SK-N-SH (cell line): ENCODE measurements at regions not wholly inside any gene's neighbourhood (a gene's known extent, or its start where the extent isn't known, plus 50 kb on each side); places are given as distances from the start of the nearest gene placed in this dataset.

Experiments
- CTCF ChIA-PET: fragments of 300-600, 350-600 bp; formaldehyde crosslinking; extraction: SDS; loops from one replicate; lab custom pipeline; 2021; lab: Yijun Ruan, JAX
- POLR2A ChIA-PET: fragments of 350-600 bp; sonication (Branson Sonifier 250); formaldehyde crosslinking; extraction: SDS; loops from one replicate; lab custom pipeline; 2020; ENCODE audit warnings: antibody characterized with exemption, inconsistent platforms; lab: Yijun Ruan, JAX
- DNase-seq: peaks from one replicate; pipeline ENCODE4 v3.0.0; 2012
- H2AFZ ChIP-seq: fragments of 200-600 bp; sonication (generic); 2 replicates; pipeline ENCODE4 v1.8.1; 2016; ENCODE audit warnings: antibody characterized with exemption, mild to moderate bottlenecking, low read depth
- H3F3A ChIP-seq: fragments of 200-600 bp; sonication (generic); replicated peaks from 2 replicates; pipeline ENCODE3; 2016; ENCODE audit warnings: antibody characterized with exemption, mild to moderate bottlenecking; ENCODE audit not compliant: insufficient read depth
- H3K27ac ChIP-seq, 2 experiments: fragments of 200-500 bp in 1 of 2; fragments of 200-600 bp in 1 of 2; sonication (Bioruptor generic) in 1 of 2; sonication (generic), shearing (Covaris generic) in 1 of 2; 2 replicates each; pipeline versions ENCODE4 v1.5.1 to v1.6.1; 2014 to 2016; ENCODE audit warnings: low read depth in 2 of 2, inconsistent platforms in 1 of 2, low read length in 1 of 2, mild to moderate bottlenecking in 1 of 2, mixed read lengths in 1 of 2
- H3K27me3 ChIP-seq: fragments of 200-600 bp; sonication (generic), shearing (Covaris generic); 2 replicates; pipeline ENCODE4 v1.6.1; 2016; ENCODE audit warnings: mixed run types; ENCODE audit not compliant: insufficient read depth
- H3K36me3 ChIP-seq, 2 experiments: fragments of 200-500 bp in 1 of 2; fragments of 200-600 bp in 1 of 2; sonication (Bioruptor generic) in 1 of 2; sonication (generic) in 1 of 2; replicated peaks in 1 of 2; 2 replicates each; pipeline versions ENCODE3 to v1.5.1; 2014 to 2016; ENCODE audit warnings: low read length in 1 of 2, mild to moderate bottlenecking in 1 of 2; ENCODE audit not compliant: insufficient read depth in 2 of 2, control insufficient read depth in 1 of 2
- H3K4me1 ChIP-seq, 2 experiments: fragments of 200-500 bp in 1 of 2; fragments of 200-600 bp in 1 of 2; sonication (Bioruptor generic) in 1 of 2; sonication (generic), shearing (Covaris generic) in 1 of 2; 2 replicates each; pipeline versions ENCODE4 v1.5.1 to v1.6.1; 2014 to 2016; ENCODE audit warnings: low read depth in 1 of 2, low read length in 1 of 2, mixed run types in 1 of 2; ENCODE audit not compliant: insufficient read depth in 2 of 2, control insufficient read depth in 1 of 2
- H3K4me2 ChIP-seq: fragments of 200-600 bp; sonication (generic), shearing (Covaris generic); 2 replicates; pipeline ENCODE4 v1.6.1; 2017; ENCODE audit warnings: mixed run types
- H3K4me3 ChIP-seq, 2 experiments: fragments of 200-500 bp in 1 of 2; fragments of 200-600 bp in 1 of 2; sonication (Bioruptor generic) in 1 of 2; sonication (generic), shearing (Covaris generic) in 1 of 2; 2 replicates each; pipeline versions ENCODE4 v1.5.1 to v1.8.1; 2014 to 2016; ENCODE audit warnings: low read depth in 2 of 2, inconsistent platforms in 1 of 2, low read length in 1 of 2, mild to moderate bottlenecking in 1 of 2, mixed read lengths in 1 of 2, moderate library complexity in 1 of 2
- H3K79me2 ChIP-seq: fragments of 200-600 bp; sonication (generic); 2 replicates; pipeline ENCODE4 v1.8.1; 2017; ENCODE audit warnings: mild to moderate bottlenecking; ENCODE audit not compliant: insufficient read depth
- H3K9ac ChIP-seq: fragments of 200-600 bp; sonication (generic); 2 replicates; pipeline ENCODE4 v1.6.1; 2017; ENCODE audit warnings: mixed run types
- H3K9me2 ChIP-seq: fragments of 200-600 bp; sonication (generic); 2 replicates; pipeline ENCODE4 v1.6.1; 2017; ENCODE audit warnings: mixed run types
- H3K9me3 ChIP-seq: fragments of 200-600 bp; sonication (generic); 2 replicates; pipeline ENCODE4 v1.6.1; 2017; ENCODE audit warnings: mixed run types, mild to moderate bottlenecking, moderate library complexity
- H4K20me1 ChIP-seq: fragments of 200-600 bp; sonication (generic); 2 replicates; pipeline ENCODE4 v1.6.1; 2017; ENCODE audit warnings: mild to moderate bottlenecking, mixed run types; ENCODE audit not compliant: insufficient read depth
- CHD2 ChIP-seq: fragments of 150-350 bp; IDR thresholded peaks from 2 replicates; pipeline ENCODE4 v1.6.1; 2018; ENCODE audit warnings: low read length; ENCODE audit not compliant: partially characterized antibody
- ELF1 ChIP-seq: IDR thresholded peaks from 2 replicates; pipeline ENCODE4 v1.4.0; 2012
- EZH2phosphoT487 ChIP-seq: fragments of 200-600 bp; sonication (generic); IDR thresholded peaks from 2 replicates; pipeline ENCODE4 v1.6.1; 2017; ENCODE audit warnings: low read depth, mixed run types, mild to moderate bottlenecking, antibody characterized with exemption, moderate library complexity, borderline replicate concordance
- FOXM1 ChIP-seq: IDR thresholded peaks from 2 replicates; pipeline ENCODE4 v1.4.0; 2012; ENCODE audit warnings: low read depth, mild to moderate bottlenecking
- GABPA ChIP-seq: IDR thresholded peaks from 2 replicates; pipeline ENCODE4 v1.4.0; 2012; ENCODE audit warnings: low read depth, mild to moderate bottlenecking
- GATA2 ChIP-seq: sonication (generic); formaldehyde crosslinking; IDR thresholded peaks from 2 replicates; pipeline ENCODE4 v1.5.0; 2020; ENCODE audit warnings: mild to moderate bottlenecking, missing genetic modification reagents
- MXI1 ChIP-seq: IDR thresholded peaks from 2 replicates; pipeline ENCODE4 v1.6.1; 2012; ENCODE audit warnings: mild to moderate bottlenecking, low read depth, low read length, improper control_type of control experiment
- NFIC ChIP-seq: IDR thresholded peaks from 2 replicates; pipeline ENCODE4 v1.4.0; 2012; ENCODE audit warnings: borderline replicate concordance
- RAD21 ChIP-seq: IDR thresholded peaks from 2 replicates; pipeline ENCODE4 v1.6.1; 2012; ENCODE audit warnings: mild to moderate bottlenecking, low read length
- RFX5 ChIP-seq: IDR thresholded peaks from 2 replicates; pipeline ENCODE4 v1.6.1; 2012; ENCODE audit warnings: mild to moderate bottlenecking, improper control_type of control experiment, low read length
- SIN3A ChIP-seq: IDR thresholded peaks from 2 replicates; pipeline ENCODE4 v1.6.1; 2012; ENCODE audit warnings: low read depth, mild to moderate bottlenecking, low read length, moderate library complexity, borderline replicate concordance
- SMC3 ChIP-seq: IDR thresholded peaks from 2 replicates; pipeline ENCODE4 v1.6.1; 2012; ENCODE audit warnings: low read depth, low read length, improper control_type of control experiment
- TEAD4 ChIP-seq: IDR thresholded peaks from 2 replicates; pipeline ENCODE4 v1.4.0; 2012; ENCODE audit warnings: mild to moderate bottlenecking, borderline replicate concordance; ENCODE audit not compliant: insufficient read depth
- WGBS: methylation state at CpG from one replicate; pipeline ENCODE4 v1.1.6; 2017; ENCODE audit warnings: low lambda C conversion rate; 5-methylcytosine and 5-hydroxymethylcytosine counted together
- TF ChIP-seq, protein P1 (sequence below): IDR thresholded peaks from 2 replicates; pipeline ENCODE4 v1.4.0; 2012; ENCODE audit warnings: low read depth, borderline replicate concordance
- TF ChIP-seq, protein P2 (sequence below): fragments of 200-600 bp; sonication (generic); IDR thresholded peaks from 2 replicates; pipeline ENCODE4 v1.6.1; 2017; ENCODE audit warnings: antibody characterized with exemption, mild to moderate bottlenecking, moderate library complexity

DNA sequence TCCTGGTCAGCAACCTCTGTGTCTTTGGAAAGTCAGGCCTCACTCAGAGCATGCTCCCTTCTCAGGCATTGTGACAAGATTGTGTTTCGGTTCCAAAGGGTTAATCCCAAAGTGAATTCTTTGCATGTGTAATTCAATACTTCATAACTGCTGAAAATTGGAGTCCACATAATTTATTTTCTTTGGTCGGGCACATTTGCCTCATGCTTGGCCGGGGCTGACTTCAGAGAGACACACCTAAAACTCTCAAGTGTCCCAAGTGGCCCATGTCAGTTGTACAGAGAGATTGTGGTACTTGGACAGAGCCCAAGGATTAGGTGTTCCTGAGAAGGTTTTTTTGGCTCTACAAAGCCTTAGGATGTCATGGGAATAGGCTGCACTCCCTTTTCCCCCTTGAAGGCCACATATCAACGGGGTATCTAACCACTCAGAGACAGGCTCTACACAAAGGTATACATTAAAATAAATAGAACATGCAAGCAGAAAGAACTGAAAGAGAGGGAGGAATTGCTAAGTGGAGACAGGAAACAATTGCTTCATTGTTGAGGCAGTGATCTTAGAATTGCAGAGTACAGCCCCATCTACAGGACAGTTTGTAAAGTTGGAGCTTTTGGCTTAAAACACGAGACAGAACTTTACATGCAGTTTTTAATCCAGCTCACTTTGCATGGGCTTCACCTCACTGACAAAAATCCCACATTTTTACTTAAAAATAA lies 1232.3 kb upstream of the ZEB2 start:
- H3K36me3 ChIP-seq: no peaks in the 10 kb centered on the region
- no peak overlapping the region; a peak in 1 of 4 replicates for H3K4me3 ChIP-seq

DNA sequence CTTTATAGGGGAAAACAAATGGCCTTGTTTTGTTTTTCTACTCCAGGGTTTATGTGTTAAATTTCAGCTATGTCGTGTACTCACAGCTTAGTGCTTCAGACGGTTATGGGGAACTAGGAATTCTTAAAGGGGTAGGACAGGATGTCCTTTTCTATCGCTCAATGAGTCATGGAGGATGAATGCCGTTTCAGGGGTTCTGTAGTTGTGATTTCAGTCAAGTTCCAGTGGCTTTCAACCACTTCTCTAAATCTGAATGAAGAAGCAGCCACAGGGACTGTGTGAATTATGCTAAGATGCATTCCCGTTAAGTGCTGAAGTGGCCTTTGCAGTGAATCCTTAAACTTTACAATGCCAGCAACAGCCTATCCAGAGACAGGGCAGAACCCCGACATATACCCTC lies 1231.7 kb upstream of the ZEB2 start:
- Histone ChIP-seq H4K20me1 (no peaks in the 10 kb centered on the region), H3K27me3 (no peaks in the 10 kb centered on the region), H3K4me2 (no peak overlapping the region), H3F3A (peaks cover 4% of the 10 kb centered on the region), H3K79me2 (no peaks in the 10 kb centered on the region), H3K27ac (peak overlapping the region in 1 of 2 experiments; percentile 64; a peak in 1 of 4 replicates), H3K9me3 (no peaks in the 10 kb centered on the region), H3K4me3 (no peak overlapping the region), H3K9ac (no peak overlapping the region), H3K9me2 (no peaks in the 10 kb centered on the region), H3K36me3 (no peaks in the 10 kb centered on the region), H3K4me1 (peaks cover 4 to 13% of the 10 kb centered on the region in 2 experiments; a peak in 3 of 4 replicates), H2AFZ (no peak overlapping the region)
- DNase-seq: no peak
- TF ChIP-seq ELF1 (no peak), NFIC (no peak), CHD2 (no peak), SIN3A (no peak), EZH2phosphoT487 (no peak), TEAD4 (no peak), FOXM1 (no peak), GATA2 (CRISPR knock-in tag) (no peak), GABPA (no peak), RFX5 (no peak), MXI1 (no peak)
- TF ChIP-seq, protein P1, sequence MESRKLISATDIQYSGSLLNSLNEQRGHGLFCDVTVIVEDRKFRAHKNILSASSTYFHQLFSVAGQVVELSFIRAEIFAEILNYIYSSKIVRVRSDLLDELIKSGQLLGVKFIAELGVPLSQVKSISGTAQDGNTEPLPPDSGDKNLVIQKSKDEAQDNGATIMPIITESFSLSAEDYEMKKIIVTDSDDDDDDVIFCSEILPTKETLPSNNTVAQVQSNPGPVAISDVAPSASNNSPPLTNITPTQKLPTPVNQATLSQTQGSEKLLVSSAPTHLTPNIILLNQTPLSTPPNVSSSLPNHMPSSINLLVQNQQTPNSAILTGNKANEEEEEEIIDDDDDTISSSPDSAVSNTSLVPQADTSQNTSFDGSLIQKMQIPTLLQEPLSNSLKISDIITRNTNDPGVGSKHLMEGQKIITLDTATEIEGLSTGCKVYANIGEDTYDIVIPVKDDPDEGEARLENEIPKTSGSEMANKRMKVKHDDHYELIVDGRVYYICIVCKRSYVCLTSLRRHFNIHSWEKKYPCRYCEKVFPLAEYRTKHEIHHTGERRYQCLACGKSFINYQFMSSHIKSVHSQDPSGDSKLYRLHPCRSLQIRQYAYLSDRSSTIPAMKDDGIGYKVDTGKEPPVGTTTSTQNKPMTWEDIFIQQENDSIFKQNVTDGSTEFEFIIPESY: no peak
- TF ChIP-seq, protein P2, sequence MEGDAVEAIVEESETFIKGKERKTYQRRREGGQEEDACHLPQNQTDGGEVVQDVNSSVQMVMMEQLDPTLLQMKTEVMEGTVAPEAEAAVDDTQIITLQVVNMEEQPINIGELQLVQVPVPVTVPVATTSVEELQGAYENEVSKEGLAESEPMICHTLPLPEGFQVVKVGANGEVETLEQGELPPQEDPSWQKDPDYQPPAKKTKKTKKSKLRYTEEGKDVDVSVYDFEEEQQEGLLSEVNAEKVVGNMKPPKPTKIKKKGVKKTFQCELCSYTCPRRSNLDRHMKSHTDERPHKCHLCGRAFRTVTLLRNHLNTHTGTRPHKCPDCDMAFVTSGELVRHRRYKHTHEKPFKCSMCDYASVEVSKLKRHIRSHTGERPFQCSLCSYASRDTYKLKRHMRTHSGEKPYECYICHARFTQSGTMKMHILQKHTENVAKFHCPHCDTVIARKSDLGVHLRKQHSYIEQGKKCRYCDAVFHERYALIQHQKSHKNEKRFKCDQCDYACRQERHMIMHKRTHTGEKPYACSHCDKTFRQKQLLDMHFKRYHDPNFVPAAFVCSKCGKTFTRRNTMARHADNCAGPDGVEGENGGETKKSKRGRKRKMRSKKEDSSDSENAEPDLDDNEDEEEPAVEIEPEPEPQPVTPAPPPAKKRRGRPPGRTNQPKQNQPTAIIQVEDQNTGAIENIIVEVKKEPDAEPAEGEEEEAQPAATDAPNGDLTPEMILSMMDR: no peak
- ChIA-PET CTCF (interaction anchor here (1.0 to 1.4 kb wide), 2 partner anchors 10 to 18 kb away, joined by 3 read pairs; no protein-coding TSS in a partner anchor), POLR2A (no interaction called here)
- WGBS: 84% methylated on average over 4 of the region's 6 CpGs

More for the DNA sequence above, 1232.3 kb upstream of the ZEB2 start:
- peak overlapping the region; percentile 73 for H2AFZ ChIP-seq
- no peaks in the 10 kb centered on the region for H3K27me3 ChIP-seq
- peak; percentile 22 for DNase-seq
- ChIA-PET POLR2A (interaction anchor here (1.2 kb wide), 1 partner anchor 1228 kb away, joined by 3 read pairs; no protein-coding TSS in a partner anchor), CTCF (interaction anchor here (0.5 to 2.1 kb wide), 22 partner anchors 9 to 1814 kb away, joined by 3 to 16 read pairs (median 3); no protein-coding TSS in a partner anchor)
- WGBS: 53% methylated on average over 5 of the region's 5 CpGs
- H3K9me2 ChIP-seq: no peaks in the 10 kb centered on the region
- peak overlapping the region in 1 of 2 experiments; percentile 64; a peak in 2 of 4 replicates for H3K27ac ChIP-seq
- H4K20me1 ChIP-seq: no peaks in the 10 kb centered on the region
- no peaks in the 10 kb centered on the region for H3K9me3 ChIP-seq
- no peak overlapping the region for H3K9ac ChIP-seq
- H3K4me2 ChIP-seq: 0 out of 2 replicates have a peak overlapping the region, but pooled peaks have one; percentile 15
- peaks cover 4 to 13% of the 10 kb centered on the region in 2 experiments; a peak in 3 of 4 replicates for H3K4me1 ChIP-seq
- H3K79me2 ChIP-seq: no peaks in the 10 kb centered on the region
- H3F3A ChIP-seq: peaks cover 4% of the 10 kb centered on the region
- peak; percentile 91 for TF ChIP-seq RAD21
- TF ChIP-seq, protein P2: peak; percentile 80
- TF ChIP-seq SMC3: peak; percentile 67
- TF ChIP-seq GATA2 (CRISPR knock-in tag): no peak
